IPS-NIHi11 (cell line): ENCODE measurements at regions not wholly inside any gene's neighbourhood (a gene's known extent, or its start where the extent isn't known, plus 50 kb on each side); places are given as distances from the start of the nearest gene placed in this dataset.

Experiments
- DNase-seq: peaks from one replicate; pipeline ENCODE4 v3.0.0; 2012; ENCODE audit warnings: mixed read lengths, low spot score

- DNase-seq = peak; percentile 17
Measured at GRCh38 chr6:141451511-141452353, 681.0 kb upstream of the GJE1 start.

- DNase-seq = no peak
Measured at GRCh38 chr6:141451181-141451510, 681.6 kb upstream of the GJE1 start.

- no peak for DNase-seq
Measured at GRCh38 chr6:141445928-141446628, 686.6 kb upstream of the GJE1 start.

- no peak for DNase-seq
Measured at GRCh38 chr6:141443668-141444289, 688.9 kb upstream of the GJE1 start.

GRCh38 chr6:141443032-141443431, 689.7 kb upstream of the GJE1 start:
- no peak for DNase-seq

GRCh38 chr6:141439513-141439912, 693.2 kb upstream of the GJE1 start:
- DNase-seq = no peak

GRCh38 chr6:141437685-141438084, 695.0 kb upstream of the GJE1 start:
- DNase-seq = no peak

- DNase-seq = no peak
Measured at GRCh38 chr6:141437011-141437410, 695.7 kb upstream of the GJE1 start.

GRCh38 chr6:141426400-141426980, 706.2 kb upstream of the GJE1 start:
- no peak for DNase-seq

GRCh38 chr6:141421378-141421777, 711.3 kb upstream of the GJE1 start:
- DNase-seq = no peak

GRCh38 chr6:141418076-141418475, 714.6 kb upstream of the GJE1 start:
- no peak for DNase-seq

GRCh38 chr6:141415896-141416295, 716.8 kb upstream of the GJE1 start:
- no peak for DNase-seq

- no peak for DNase-seq
Measured at GRCh38 chr6:141413196-141413595, 719.5 kb upstream of the GJE1 start.

GRCh38 chr6:141406761-141407160, 726.0 kb upstream of the GJE1 start:
- no peak for DNase-seq

- no peak for DNase-seq
Measured at GRCh38 chr6:141403827-141404226, 728.9 kb upstream of the GJE1 start.

- no peak for DNase-seq
Measured at GRCh38 chr6:141403103-141403502, 729.6 kb upstream of the GJE1 start.

- DNase-seq = no peak
Measured at GRCh38 chr6:141402489-141402888, 730.2 kb upstream of the GJE1 start.

GRCh38 chr6:141401851-141402250, 730.9 kb upstream of the GJE1 start:
- DNase-seq = no peak

GRCh38 chr6:141401168-141401567, 731.6 kb upstream of the GJE1 start:
- no peak for DNase-seq

GRCh38 chr6:141398949-141399348, 733.8 kb upstream of the GJE1 start:
- DNase-seq = no peak

- DNase-seq = no peak
Measured at GRCh38 chr6:141395443-141396008, 737.2 kb upstream of the GJE1 start.

GRCh38 chr6:141394565-141395051, 738.1 kb upstream of the GJE1 start:
- DNase-seq = no peak
